ENCODE measurements at regions not wholly inside any gene's neighbourhood (a gene's known extent, or its start where the extent isn't known, plus 50 kb on each side); places are given as distances from the start of the nearest gene placed in this dataset.

GRCh38 chr10:129075508-129075907 is 391.5 kb upstream of the MGMT start:
- Histone ChIP-seq H2BK5ac (ENCODE audit: low read depth, low read length, poor library complexity, severe bottlenecking) (no peak overlapping the region), H2BK120ac (ENCODE audit: low read depth, low read length) (no peak overlapping the region), H3K4me3 (ENCODE audit: insufficient read depth in 1 of 2, low read depth in 1 of 2, low read length in 2 of 2) (no peak overlapping the region), H3K4me2 (ENCODE audit: low read length, poor library complexity, severe bottlenecking) (no peak overlapping the region), H3K27me3 (ENCODE audit: control insufficient read depth in 1 of 2, insufficient read depth in 1 of 2, low read length in 2 of 2) (no peaks in the 10 kb centered on the region), H3K79me1 (replicated peaks; ENCODE audit: low read length, poor library complexity, severe bottlenecking) (no peaks in the 10 kb centered on the region), H3K4ac (ENCODE audit: low read depth in 1 of 2, low read length in 2 of 2) (no peak overlapping the region), H3K36me3 (ENCODE audit: control insufficient read depth in 1 of 2, insufficient read depth in 2 of 2, low read depth in 1 of 2, low read length in 2 of 2) (no peaks in the 10 kb centered on the region), H4K91ac (ENCODE audit: low read length) (no peak overlapping the region), H2BK12ac (ENCODE audit: low read length in 2 of 2) (no peak overlapping the region), H3K18ac (ENCODE audit: low read depth in 1 of 2, low read length in 2 of 2) (no peak overlapping the region), H3K27ac (ENCODE audit: low read length, poor library complexity, severe bottlenecking) (no peak overlapping the region), H2AFZ (ENCODE audit: low read depth, low read length) (no peak overlapping the region), H4K8ac (ENCODE audit: low read length) (no peak overlapping the region), H3K4me1 (ENCODE audit: control insufficient read depth, insufficient read depth, low read depth, low read length) (no peaks in the 10 kb centered on the region), H3K9me3 (ENCODE audit: control insufficient read depth, low read length) (no peaks in the 10 kb centered on the region), H3K14ac (ENCODE audit: low read length in 2 of 2) (no peak overlapping the region), H3K23ac (ENCODE audit: low read length in 2 of 2) (no peak overlapping the region), H2BK15ac (ENCODE audit: low read depth, poor library complexity, severe bottlenecking) (no peak overlapping the region), H3K9ac (ENCODE audit: low read length) (no peak overlapping the region), H2AK5ac (ENCODE audit: low read length, severe bottlenecking) (no peak overlapping the region)
- no peak for DNase-seq
- 75% methylated on average over 6 of the region's 6 CpGs for WGBS

- no peaks in the 10 kb centered on the region for H3K4me1 ChIP-seq (ENCODE audit: control insufficient read depth, insufficient read depth, low read depth, low read length)
- no peak for DNase-seq
- H3K18ac ChIP-seq (ENCODE audit: low read depth in 1 of 2, low read length in 2 of 2) = no peak overlapping the region
- no peak overlapping the region for H2AK5ac ChIP-seq (ENCODE audit: low read length, severe bottlenecking)
- H3K9me3 ChIP-seq (ENCODE audit: control insufficient read depth, low read length) = peaks cover 3% of the 10 kb centered on the region
- no peak overlapping the region for H3K4me3 ChIP-seq (ENCODE audit: insufficient read depth in 1 of 2, low read depth in 1 of 2, low read length in 2 of 2)
- no peak overlapping the region for H4K91ac ChIP-seq (ENCODE audit: low read length)
- WGBS = 87% methylated on average over 11 of the region's 11 CpGs
- H2BK15ac ChIP-seq (ENCODE audit: low read depth, poor library complexity, severe bottlenecking) = no peak overlapping the region
- no peaks in the 10 kb centered on the region for H3K79me1 ChIP-seq (replicated peaks; ENCODE audit: low read length, poor library complexity, severe bottlenecking)
- H3K23ac ChIP-seq (ENCODE audit: low read length in 2 of 2) = no peak overlapping the region
- no peak overlapping the region for H3K4me2 ChIP-seq (ENCODE audit: low read length, poor library complexity, severe bottlenecking)
- no peaks in the 10 kb centered on the region for H3K36me3 ChIP-seq (ENCODE audit: control insufficient read depth in 1 of 2, insufficient read depth in 2 of 2, low read depth in 1 of 2, low read length in 2 of 2)
- H2AFZ ChIP-seq (ENCODE audit: low read depth, low read length) = no peak overlapping the region
- no peak overlapping the region for H2BK120ac ChIP-seq (ENCODE audit: low read depth, low read length)
- H3K27ac ChIP-seq (ENCODE audit: low read length, poor library complexity, severe bottlenecking) = no peak overlapping the region
- H3K4ac ChIP-seq (ENCODE audit: low read depth in 1 of 2, low read length in 2 of 2) = no peak overlapping the region
- no peak overlapping the region for H4K8ac ChIP-seq (ENCODE audit: low read length)
- H3K27me3 ChIP-seq (ENCODE audit: control insufficient read depth in 1 of 2, insufficient read depth in 1 of 2, low read length in 2 of 2) = no peaks in the 10 kb centered on the region
- no peak overlapping the region for H3K14ac ChIP-seq (ENCODE audit: low read length in 2 of 2)
- H2BK5ac ChIP-seq (ENCODE audit: low read depth, low read length, poor library complexity, severe bottlenecking) = no peak overlapping the region
- H3K9ac ChIP-seq (ENCODE audit: low read length) = no peak overlapping the region
- no peak overlapping the region for H2BK12ac ChIP-seq (ENCODE audit: low read length in 2 of 2)
These were observed 391.1 kb upstream of the MGMT start for GRCh38 chr10:129075927-129076326.

- Histone ChIP-seq H3K23ac (ENCODE audit: low read length in 2 of 2) (no peak overlapping the region), H2AFZ (ENCODE audit: low read depth, low read length) (no peak overlapping the region), H3K14ac (ENCODE audit: low read length in 2 of 2) (no peak overlapping the region), H3K9ac (ENCODE audit: low read length) (no peak overlapping the region), H3K79me1 (replicated peaks; ENCODE audit: low read length, poor library complexity, severe bottlenecking) (no peaks in the 10 kb centered on the region), H3K4ac (ENCODE audit: low read depth in 1 of 2, low read length in 2 of 2) (no peak overlapping the region), H2BK5ac (ENCODE audit: low read depth, low read length, poor library complexity, severe bottlenecking) (no peak overlapping the region), H3K27ac (ENCODE audit: low read length, poor library complexity, severe bottlenecking) (no peak overlapping the region), H2BK15ac (ENCODE audit: low read depth, poor library complexity, severe bottlenecking) (no peak overlapping the region), H2AK5ac (ENCODE audit: low read length, severe bottlenecking) (no peak overlapping the region), H3K4me2 (ENCODE audit: low read length, poor library complexity, severe bottlenecking) (no peak overlapping the region), H3K9me3 (ENCODE audit: control insufficient read depth, low read length) (peaks cover 3% of the 10 kb centered on the region), H3K18ac (ENCODE audit: low read depth in 1 of 2, low read length in 2 of 2) (no peak overlapping the region), H4K8ac (ENCODE audit: low read length) (no peak overlapping the region), H4K91ac (ENCODE audit: low read length) (no peak overlapping the region), H3K27me3 (ENCODE audit: control insufficient read depth in 1 of 2, insufficient read depth in 1 of 2, low read length in 2 of 2) (no peaks in the 10 kb centered on the region), H3K4me3 (ENCODE audit: insufficient read depth in 1 of 2, low read depth in 1 of 2, low read length in 2 of 2) (no peak overlapping the region), H2BK120ac (ENCODE audit: low read depth, low read length) (no peak overlapping the region), H3K4me1 (ENCODE audit: control insufficient read depth, insufficient read depth, low read depth, low read length) (no peaks in the 10 kb centered on the region), H2BK12ac (ENCODE audit: low read length in 2 of 2) (no peak overlapping the region), H3K36me3 (ENCODE audit: control insufficient read depth in 1 of 2, insufficient read depth in 2 of 2, low read depth in 1 of 2, low read length in 2 of 2) (no peaks in the 10 kb centered on the region)
- 62% methylated on average over 3 of the region's 3 CpGs for WGBS
- no peak for DNase-seq
These were observed 388.7 kb upstream of the MGMT start for GRCh38 chr10:129078346-129078745.

- H2BK12ac ChIP-seq (ENCODE audit: low read length in 2 of 2) = no peak overlapping the region
- no peaks in the 10 kb centered on the region for H3K79me1 ChIP-seq (replicated peaks; ENCODE audit: low read length, poor library complexity, severe bottlenecking)
- no peak overlapping the region for H3K27ac ChIP-seq (ENCODE audit: low read length, poor library complexity, severe bottlenecking)
- no peaks in the 10 kb centered on the region for H3K4me1 ChIP-seq (ENCODE audit: control insufficient read depth, insufficient read depth, low read depth, low read length)
- 72% methylated on average over 7 of the region's 7 CpGs for WGBS
- H2AFZ ChIP-seq (ENCODE audit: low read depth, low read length) = no peak overlapping the region
- H3K9me3 ChIP-seq (ENCODE audit: control insufficient read depth, low read length) = peaks cover 3% of the 10 kb centered on the region
- H3K18ac ChIP-seq (ENCODE audit: low read depth in 1 of 2, low read length in 2 of 2) = no peak overlapping the region
- H3K36me3 ChIP-seq (ENCODE audit: control insufficient read depth in 1 of 2, insufficient read depth in 2 of 2, low read depth in 1 of 2, low read length in 2 of 2) = no peaks in the 10 kb centered on the region
- H2BK5ac ChIP-seq (ENCODE audit: low read depth, low read length, poor library complexity, severe bottlenecking) = no peak overlapping the region
- H3K14ac ChIP-seq (ENCODE audit: low read length in 2 of 2) = no peak overlapping the region
- no peak overlapping the region for H2BK15ac ChIP-seq (ENCODE audit: low read depth, poor library complexity, severe bottlenecking)
- H4K8ac ChIP-seq (ENCODE audit: low read length) = no peak overlapping the region
- no peak overlapping the region for H3K4me3 ChIP-seq (ENCODE audit: insufficient read depth in 1 of 2, low read depth in 1 of 2, low read length in 2 of 2)
- H3K27me3 ChIP-seq (ENCODE audit: control insufficient read depth in 1 of 2, insufficient read depth in 1 of 2, low read length in 2 of 2) = no peaks in the 10 kb centered on the region
- H4K91ac ChIP-seq (ENCODE audit: low read length) = no peak overlapping the region
- H2BK120ac ChIP-seq (ENCODE audit: low read depth, low read length) = no peak overlapping the region
- no peak overlapping the region for H3K4me2 ChIP-seq (ENCODE audit: low read length, poor library complexity, severe bottlenecking)
- DNase-seq = no peak
- H3K9ac ChIP-seq (ENCODE audit: low read length) = no peak overlapping the region
- no peak overlapping the region for H2AK5ac ChIP-seq (ENCODE audit: low read length, severe bottlenecking)
- no peak overlapping the region for H3K23ac ChIP-seq (ENCODE audit: low read length in 2 of 2)
- no peak overlapping the region for H3K4ac ChIP-seq (ENCODE audit: low read depth in 1 of 2, low read length in 2 of 2)
These were observed 388.3 kb upstream of the MGMT start for GRCh38 chr10:129078746-129079145.

Data from mesenchymal stem cell (in vitro differentiated cells and primary cell).